HAP-1 (cell line): ENCODE measurements at regions not wholly inside any gene's neighbourhood (a gene's known extent, or its start where the extent isn't known, plus 50 kb on each side); places are given as distances from the start of the nearest gene placed in this dataset.
A peak's percentile ranks its signal among the peaks of the same experiment; 100 is the strongest.
"Not testable (repeated sequence)": the region's sequence is repeated elsewhere in the genome, so short reads cannot be mapped to it uniquely, and the experiment has no call there.

Experiments used
- DNase-seq, 2 experiments: peaks; one replicate each; pipeline ENCODE4 v3.0.0-alpha.2; 2016 to 2020; ENCODE audit warnings: low spot score in 2 of 2
- H3K27me3 ChIP-seq: fragments of 250-450 bp; sonication (Bioruptor Pico); 2 replicates; pipeline ENCODE4 v1.5.1; 2020; ENCODE audit warnings: low read depth, mild to moderate bottlenecking, moderate library complexity
- H3K36me3 ChIP-seq: fragments of 250-450 bp; sonication (Bioruptor Pico); replicated peaks from 2 replicates; pipeline ENCODE4 v1.5.1; 2020; ENCODE audit warnings: mild to moderate bottlenecking
- H3K4me1 ChIP-seq: fragments of 250-450 bp; sonication (Bioruptor Pico); 2 replicates; pipeline ENCODE4 v1.5.1; 2020; ENCODE audit warnings: mild to moderate bottlenecking
- H3K4me3 ChIP-seq: fragments of 250-450 bp; sonication (Bioruptor Pico); 2 replicates; pipeline ENCODE4 v1.5.1; 2020; ENCODE audit warnings: mild to moderate bottlenecking, moderate library complexity
- H3K9me3 ChIP-seq: fragments of 250-450 bp; sonication (Bioruptor Pico); 2 replicates; pipeline ENCODE4 v1.5.1; 2020; ENCODE audit warnings: mild to moderate bottlenecking, moderate library complexity
- in situ Hi-C: fragments of 300-500 bp; cut with MboI; formaldehyde crosslinking; loops from 3 replicates; pipeline ENCODE4 v1.14.3; 2020; ENCODE audit warnings: low sequenced_read_pairs, inconsistent platforms, mixed read lengths

- H3K36me3 ChIP-seq = no peaks in the 10 kb centered on the region
- no peaks in the 10 kb centered on the region for H3K4me1 ChIP-seq
- in situ Hi-C loops = no loop called here
- no peaks in the 10 kb centered on the region for H3K27me3 ChIP-seq
- H3K4me3 ChIP-seq = no peak overlapping the region
- DNase-seq = peak in 1 of 2 experiments; percentile 40
- H3K9me3 ChIP-seq = no peaks in the 10 kb centered on the region
Observed at GRCh38 chr15:95025924-95026728, 794.8 kb downstream of the MCTP2 start.

DNA sequence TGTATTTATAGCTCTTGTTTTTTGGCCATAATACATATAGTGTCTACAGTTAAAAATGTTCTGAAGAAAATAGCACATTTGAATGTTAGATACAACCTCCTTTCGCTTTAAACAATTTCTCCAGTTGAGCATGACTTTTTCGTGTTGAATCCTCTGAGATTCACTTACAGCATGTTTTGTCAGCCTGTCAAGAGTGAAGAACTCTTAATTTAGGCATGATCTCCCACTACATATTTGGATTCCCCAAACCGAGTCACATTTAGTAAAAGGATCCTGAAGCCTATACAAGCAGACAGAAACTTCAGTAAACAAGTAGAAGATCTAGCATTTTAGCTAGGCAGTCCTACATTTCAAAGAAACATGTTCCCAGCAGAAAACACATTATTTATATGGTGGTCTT lies 796.6 kb downstream of the MCTP2 start:
- in situ Hi-C loops = no loop called here

GRCh38 chr15:95032156-95032555 lies 800.8 kb downstream of the MCTP2 start:
- Histone ChIP-seq H3K9me3 (no peaks in the 10 kb centered on the region), H3K4me1 (no peaks in the 10 kb centered on the region), H3K4me3 (no peak overlapping the region), H3K36me3 (no peaks in the 10 kb centered on the region), H3K27me3 (no peaks in the 10 kb centered on the region)
- no peak for DNase-seq
- in situ Hi-C loops = no loop called here

More for the DNA sequence above, 796.6 kb downstream of the MCTP2 start:
- H3K36me3 ChIP-seq = no peaks in the 10 kb centered on the region
- H3K27me3 ChIP-seq = no peaks in the 10 kb centered on the region
- no peak overlapping the region for H3K4me3 ChIP-seq
- no peak for DNase-seq
- H3K4me1 ChIP-seq = no peaks in the 10 kb centered on the region
- no peaks in the 10 kb centered on the region for H3K9me3 ChIP-seq

GRCh38 chr15:95035106-95035505 lies 803.7 kb downstream of the MCTP2 start:
- in situ Hi-C loops = no loop called here
- no peaks in the 10 kb centered on the region for H3K36me3 ChIP-seq
- no peak overlapping the region for H3K4me3 ChIP-seq
- H3K27me3 ChIP-seq = no peaks in the 10 kb centered on the region
- DNase-seq = no peak
- H3K9me3 ChIP-seq = no peaks in the 10 kb centered on the region
- no peaks in the 10 kb centered on the region for H3K4me1 ChIP-seq

DNA sequence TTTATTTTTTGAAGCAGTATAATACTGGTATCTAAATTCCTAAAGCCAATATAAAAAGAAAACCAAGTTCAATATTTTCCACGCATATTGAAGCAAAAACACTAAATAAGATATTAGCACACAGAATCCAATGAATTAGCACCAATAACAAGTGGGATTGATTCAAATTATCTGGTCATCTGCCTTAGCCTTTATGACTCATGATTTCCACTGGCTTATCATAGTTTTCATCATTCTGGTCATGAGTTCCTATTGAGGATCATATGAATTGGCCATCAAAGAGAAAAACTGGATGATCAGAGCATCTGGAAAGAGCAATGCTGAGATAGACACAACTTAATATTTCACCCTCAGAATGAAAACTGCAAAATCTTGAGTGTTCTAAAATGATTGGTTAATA lies 809.9 kb downstream of the MCTP2 start:
- no peaks in the 10 kb centered on the region for H3K4me1 ChIP-seq
- no peaks in the 10 kb centered on the region for H3K27me3 ChIP-seq
- no peak overlapping the region for H3K4me3 ChIP-seq
- no peak for DNase-seq
- in situ Hi-C loops = no loop called here
- H3K9me3 ChIP-seq = no peaks in the 10 kb centered on the region
- H3K36me3 ChIP-seq = no peaks in the 10 kb centered on the region

DNA sequence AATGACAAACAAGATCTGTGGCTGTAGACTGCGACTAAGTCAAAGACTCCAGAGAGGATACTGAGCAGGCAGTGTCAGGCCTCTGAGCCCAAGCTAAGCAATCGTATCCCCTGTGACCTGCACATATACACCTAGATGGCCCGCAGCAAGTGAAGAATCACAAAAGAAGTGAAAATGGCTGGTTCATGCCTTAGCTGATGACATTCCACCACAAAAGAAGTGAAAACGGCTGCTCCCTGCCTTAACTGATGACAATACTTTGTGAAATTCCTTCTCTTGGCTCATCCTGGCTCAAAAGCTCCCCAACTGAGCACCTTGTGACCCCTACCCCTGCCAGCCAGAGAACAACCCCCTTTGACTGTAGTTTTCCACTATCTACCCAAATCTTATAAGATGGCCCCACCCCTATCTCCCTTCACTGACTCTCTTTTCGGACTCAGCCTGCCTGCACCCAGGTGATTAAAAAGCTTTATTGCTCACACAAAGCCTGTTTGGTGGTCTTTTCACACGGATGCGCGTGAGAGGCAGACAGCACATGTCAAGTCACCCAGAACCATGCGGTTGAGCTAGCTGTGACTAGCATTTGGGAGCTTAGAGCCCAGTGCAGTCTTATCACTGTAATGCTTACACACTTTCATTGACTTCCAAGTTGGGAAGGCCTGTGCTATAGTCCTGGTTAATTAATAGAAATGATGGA lies 812.0 kb downstream of the MCTP2 start:
- H3K4me1 ChIP-seq, DNase-seq, H3K4me3 ChIP-seq, H3K27me3 ChIP-seq, H3K36me3 ChIP-seq, H3K9me3 ChIP-seq, in situ Hi-C loops: not testable (repeated sequence)

- H3K4me3 ChIP-seq = no peak overlapping the region
- no peaks in the 10 kb centered on the region for H3K36me3 ChIP-seq
- DNase-seq = no peak
- in situ Hi-C loops = no loop called here
- H3K27me3 ChIP-seq = no peaks in the 10 kb centered on the region
- H3K4me1 ChIP-seq = no peaks in the 10 kb centered on the region
- H3K9me3 ChIP-seq = no peaks in the 10 kb centered on the region
Observed at GRCh38 chr15:95043933-95044313, 812.6 kb downstream of the MCTP2 start.

DNA sequence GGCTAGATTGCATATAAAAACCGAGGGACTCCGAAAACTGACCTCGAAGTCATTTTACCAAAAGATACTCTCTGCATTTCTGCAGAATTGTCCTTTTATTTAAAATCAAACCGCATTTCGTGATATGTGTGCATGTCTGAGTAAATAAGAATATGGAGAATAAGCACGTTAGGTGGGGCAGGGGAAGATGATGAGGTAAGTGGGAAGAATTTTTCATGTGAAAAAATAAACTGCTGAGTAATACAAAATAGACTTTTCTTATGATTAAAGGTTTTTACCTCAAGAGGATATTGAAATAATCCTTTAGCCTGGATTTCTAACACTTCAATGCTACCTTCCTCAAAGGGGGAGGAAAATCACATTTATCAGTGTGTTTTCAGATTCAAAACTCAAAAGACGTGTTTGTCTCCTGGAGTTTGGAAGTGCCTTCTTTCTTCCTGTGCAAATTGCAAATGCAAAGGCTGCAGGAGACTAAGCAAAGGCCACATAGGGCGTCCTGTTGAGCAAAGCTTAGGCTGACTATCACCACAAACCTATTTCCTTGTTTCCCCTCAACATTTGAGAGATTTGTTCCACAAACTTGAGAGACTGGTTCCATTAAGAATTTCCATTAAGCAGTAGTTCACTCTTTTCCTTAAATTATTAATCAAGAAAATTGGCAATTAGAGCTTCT lies 813.5 kb downstream of the MCTP2 start:
- Histone ChIP-seq H3K27me3 (no peaks in the 10 kb centered on the region), H3K4me3 (no peak overlapping the region), H3K4me1 (no peaks in the 10 kb centered on the region), H3K36me3 (no peaks in the 10 kb centered on the region), H3K9me3 (no peaks in the 10 kb centered on the region)
- no peak for DNase-seq
- in situ Hi-C loops = no loop called here

DNA sequence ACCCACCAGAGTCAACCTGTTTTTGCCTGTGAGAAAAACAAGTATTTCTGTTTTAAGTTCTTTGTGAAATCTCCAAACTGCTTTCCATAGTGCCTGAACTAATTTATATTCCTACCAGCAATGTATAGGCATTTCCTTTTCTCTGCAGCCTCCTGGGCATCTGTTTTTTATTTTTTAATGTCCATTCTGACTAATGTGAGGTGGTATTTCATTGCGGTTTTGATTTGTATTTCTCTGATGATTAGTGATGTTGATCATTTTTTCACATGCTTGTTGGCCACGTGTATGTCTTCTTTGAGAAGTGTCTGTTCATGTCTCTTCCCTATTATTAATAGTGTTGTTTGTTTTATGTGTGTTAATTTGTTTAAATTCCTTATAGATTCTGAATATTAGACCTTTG lies 820.5 kb downstream of the MCTP2 start:
- Histone ChIP-seq H3K9me3 (no peaks in the 10 kb centered on the region), H3K4me1 (no peaks in the 10 kb centered on the region), H3K4me3 (no peak overlapping the region), H3K27me3 (no peaks in the 10 kb centered on the region), H3K36me3 (no peaks in the 10 kb centered on the region)
- DNase-seq = no peak
- in situ Hi-C loops = no loop called here

DNA sequence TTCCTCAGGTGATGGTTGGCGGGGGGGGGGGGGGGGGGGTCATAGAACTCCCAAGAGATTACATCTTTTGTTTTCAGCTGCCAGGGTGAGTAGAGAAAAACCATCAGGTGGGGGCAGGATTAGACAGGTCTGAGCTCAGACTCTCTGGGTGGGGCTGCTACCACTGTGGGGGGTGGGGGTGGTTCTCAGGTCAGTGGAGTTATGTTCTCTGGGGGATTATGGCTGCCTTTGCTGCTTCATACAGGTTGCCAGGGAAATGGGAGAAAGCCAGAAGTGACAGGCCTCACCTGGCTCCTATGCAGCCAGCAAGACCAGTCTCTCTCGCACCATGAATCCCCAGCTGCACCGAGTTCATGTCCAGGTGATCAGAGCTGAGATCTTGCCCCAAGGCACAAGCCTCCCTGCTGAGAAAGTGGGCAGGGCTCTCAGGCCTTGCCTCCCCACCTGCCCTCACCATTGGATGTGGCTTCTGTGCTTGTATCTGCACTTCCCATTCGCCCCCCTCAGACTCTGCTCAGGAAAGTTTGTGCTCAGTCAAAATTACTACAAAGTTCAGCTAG lies 828.1 kb downstream of the MCTP2 start:
- in situ Hi-C loops = no loop called here
- DNase-seq = no peak
- Histone ChIP-seq H3K9me3 (no peaks in the 10 kb centered on the region), H3K4me1 (no peaks in the 10 kb centered on the region), H3K36me3 (no peaks in the 10 kb centered on the region), H3K4me3 (no peak overlapping the region), H3K27me3 (no peaks in the 10 kb centered on the region)

GRCh38 chr15:95068701-95069521 lies 837.5 kb downstream of the MCTP2 start:
- Histone ChIP-seq H3K36me3 (no peaks in the 10 kb centered on the region), H3K4me1 (no peaks in the 10 kb centered on the region), H3K27me3 (no peaks in the 10 kb centered on the region), H3K4me3 (no peak overlapping the region), H3K9me3 (no peaks in the 10 kb centered on the region)
- no peak for DNase-seq
- in situ Hi-C loops = no loop called here

DNA sequence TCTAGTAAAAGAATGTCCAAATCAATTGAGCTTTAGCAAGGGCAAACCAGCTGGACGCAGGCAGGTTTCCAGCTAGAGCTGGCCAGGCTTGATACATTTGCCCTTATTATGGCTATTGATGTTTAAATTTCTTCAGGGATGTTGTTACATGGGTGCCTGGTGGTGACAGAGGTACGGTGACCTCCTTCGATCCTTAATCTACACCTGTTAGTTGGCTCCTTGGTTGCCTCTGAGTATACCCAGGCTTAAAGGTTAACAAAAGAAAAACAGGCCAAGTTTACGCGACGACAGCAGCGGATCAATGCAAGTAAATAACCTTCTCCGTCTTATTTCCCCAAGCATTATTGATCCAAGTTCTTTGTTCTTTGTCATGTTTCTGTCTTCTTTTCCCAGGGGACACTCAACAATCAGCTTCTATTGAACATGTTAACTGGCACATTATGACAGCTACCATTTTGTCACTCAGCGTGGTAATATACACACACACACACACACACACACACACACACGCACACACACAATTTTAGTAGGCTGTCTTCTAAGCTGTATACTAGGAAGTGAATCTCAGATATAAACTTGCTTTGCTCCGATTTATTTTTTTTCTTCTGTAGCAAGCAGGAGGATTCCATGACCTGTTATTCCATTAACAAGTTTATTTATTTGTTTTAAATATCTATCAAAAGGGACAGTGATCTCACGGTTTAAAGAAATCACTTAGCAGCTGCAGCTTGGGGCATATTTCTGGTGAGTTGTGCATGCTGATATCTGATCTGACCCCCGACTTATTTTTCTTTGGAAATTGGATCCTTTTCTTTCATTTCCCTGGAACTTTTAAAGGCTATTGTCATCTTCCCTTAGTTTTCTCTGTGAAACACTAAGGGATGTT lies 844.7 kb downstream of the MCTP2 start:
- Histone ChIP-seq H3K4me3 (no peak overlapping the region), H3K4me1 (no peaks in the 10 kb centered on the region), H3K9me3 (no peaks in the 10 kb centered on the region), H3K36me3 (no peaks in the 10 kb centered on the region), H3K27me3 (no peaks in the 10 kb centered on the region)
- DNase-seq = no peak
- in situ Hi-C loops = no loop called here

GRCh38 chr15:95076678-95076990 lies 845.3 kb downstream of the MCTP2 start:
- no peaks in the 10 kb centered on the region for H3K9me3 ChIP-seq
- H3K4me1 ChIP-seq = no peaks in the 10 kb centered on the region
- in situ Hi-C loops = no loop called here
- no peaks in the 10 kb centered on the region for H3K27me3 ChIP-seq
- no peak overlapping the region for H3K4me3 ChIP-seq
- no peaks in the 10 kb centered on the region for H3K36me3 ChIP-seq
- DNase-seq = no peak
